Skin of body (tissue), 1 donor: ENCODE measurements at regions not wholly inside any gene's neighbourhood (a gene's known extent, or its start where the extent isn't known, plus 50 kb on each side); places are given as distances from the start of the nearest gene placed in this dataset.

Experiments
- DNase-seq: peaks from one replicate; lab custom pipeline; 2025; lab: John Stamatoyannopoulos, UW

GRCh38 chr7:49367072-49367471 is 406.4 kb upstream of the VWC2 start:
- no peak for DNase-seq

GRCh38 chr7:49371771-49372170 is 401.7 kb upstream of the VWC2 start:
- no peak for DNase-seq

DNA sequence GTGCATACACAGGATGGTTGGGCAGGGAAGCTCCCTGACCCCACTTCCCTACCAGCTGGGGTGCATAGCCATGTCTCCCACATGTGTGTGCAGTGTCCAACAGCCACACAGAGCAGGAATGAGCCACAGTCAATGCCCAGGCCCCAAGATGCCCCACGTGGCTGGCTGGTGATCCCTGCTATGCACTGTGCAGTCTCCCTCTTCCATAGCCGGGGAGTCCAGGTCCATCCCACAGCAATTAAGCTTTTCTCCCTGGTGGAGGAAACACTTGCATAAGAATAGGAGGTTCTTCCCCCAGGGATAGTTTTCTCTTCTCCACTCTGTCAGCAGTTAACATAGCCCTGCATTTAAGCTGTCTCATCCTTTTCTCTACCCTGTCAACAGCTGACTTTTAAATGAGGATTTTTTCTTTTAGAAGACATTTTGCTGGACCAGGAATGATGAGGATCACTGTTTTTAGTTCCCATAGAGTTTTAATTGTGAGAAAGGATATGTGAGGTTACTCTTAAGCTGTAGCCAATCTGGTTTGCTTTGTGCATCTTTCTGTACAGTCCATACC is 396.5 kb upstream of the VWC2 start:
- no peak for DNase-seq

DNA sequence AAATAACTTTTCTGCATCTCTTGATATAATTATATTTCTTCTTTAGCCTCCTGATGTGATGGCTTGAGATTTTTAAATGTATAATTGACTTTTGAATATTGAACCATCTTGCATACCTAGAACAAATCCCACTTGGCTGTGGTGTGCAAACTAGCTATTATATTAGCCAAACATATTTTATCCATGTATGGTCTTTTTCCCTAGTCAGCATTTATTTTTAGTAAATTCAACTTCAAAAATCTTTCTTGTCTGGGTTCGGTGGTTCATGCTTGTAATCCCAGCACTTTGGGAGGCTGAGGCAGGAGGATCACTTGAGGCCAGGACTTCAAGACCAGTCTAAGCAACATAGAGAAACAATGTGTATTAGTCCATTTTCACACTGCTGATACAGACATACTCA is 386.6 kb upstream of the VWC2 start:
- no peak for DNase-seq

GRCh38 chr7:49389871-49390479 is 383.5 kb upstream of the VWC2 start:
- DNase-seq: no peak

- no peak for DNase-seq
Observed at GRCh38 chr7:49396229-49396628, 377.2 kb upstream of the VWC2 start.

DNA sequence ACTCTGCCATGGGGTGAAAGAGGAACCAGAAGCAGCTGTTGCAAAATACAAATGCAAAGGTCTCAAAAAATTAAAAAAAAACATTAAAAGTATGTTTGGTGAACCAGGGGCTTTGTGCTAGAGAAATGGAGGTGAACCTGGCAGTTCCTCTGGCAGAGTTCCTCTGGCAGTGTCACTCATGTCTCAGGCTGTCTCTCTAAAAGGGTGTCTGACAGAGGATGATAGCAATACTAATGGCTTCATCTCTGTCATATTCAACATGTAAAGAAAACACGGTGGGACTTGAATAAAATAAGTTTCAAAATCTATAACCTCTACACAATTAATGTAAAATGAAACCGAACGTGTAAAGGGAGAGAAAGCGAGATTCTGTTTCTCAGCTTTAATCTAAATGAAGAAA is 375.7 kb upstream of the VWC2 start:
- DNase-seq: no peak

DNA sequence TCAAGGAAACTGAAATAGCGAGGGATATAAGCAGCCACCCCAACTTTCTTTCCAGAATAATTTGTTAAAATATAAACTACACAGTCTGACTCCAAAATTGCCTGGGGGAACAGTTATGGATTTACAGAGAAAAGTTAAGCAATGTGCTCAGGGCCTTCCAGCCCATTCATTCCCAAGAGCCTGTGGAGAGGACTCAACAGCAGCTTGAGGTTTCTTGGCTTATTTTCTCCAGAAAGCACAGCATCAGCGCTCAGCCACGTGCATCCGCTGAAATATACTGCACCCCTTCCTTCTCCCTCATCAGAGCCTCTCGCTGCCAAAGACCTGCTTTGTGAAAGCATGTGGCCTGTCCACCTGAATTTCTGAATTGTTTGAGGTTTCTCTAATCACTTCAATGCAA is 375.2 kb upstream of the VWC2 start:
- DNase-seq: no peak

DNA sequence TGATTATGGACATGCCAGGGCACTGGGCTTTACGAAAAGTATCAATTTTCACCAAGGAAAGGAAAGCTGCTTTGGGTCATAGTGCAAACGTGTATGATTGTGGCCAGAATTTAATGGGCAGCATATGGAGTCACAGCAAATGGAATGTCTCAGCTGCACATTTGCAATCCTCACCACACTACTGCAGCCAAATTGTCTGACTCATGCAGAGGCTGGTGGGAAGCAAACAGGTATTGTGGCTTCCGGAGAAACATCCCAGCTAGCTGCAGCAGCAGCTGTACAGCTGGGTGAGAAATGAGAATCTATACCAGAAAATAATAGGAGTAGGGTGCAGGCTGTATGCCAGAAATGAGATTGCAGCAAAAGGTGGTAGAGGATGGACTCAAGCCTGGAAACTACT is 374.7 kb upstream of the VWC2 start:
- DNase-seq: peak; percentile 16

GRCh38 chr7:49400891-49401550 is 372.4 kb upstream of the VWC2 start:
- DNase-seq: no peak

DNA sequence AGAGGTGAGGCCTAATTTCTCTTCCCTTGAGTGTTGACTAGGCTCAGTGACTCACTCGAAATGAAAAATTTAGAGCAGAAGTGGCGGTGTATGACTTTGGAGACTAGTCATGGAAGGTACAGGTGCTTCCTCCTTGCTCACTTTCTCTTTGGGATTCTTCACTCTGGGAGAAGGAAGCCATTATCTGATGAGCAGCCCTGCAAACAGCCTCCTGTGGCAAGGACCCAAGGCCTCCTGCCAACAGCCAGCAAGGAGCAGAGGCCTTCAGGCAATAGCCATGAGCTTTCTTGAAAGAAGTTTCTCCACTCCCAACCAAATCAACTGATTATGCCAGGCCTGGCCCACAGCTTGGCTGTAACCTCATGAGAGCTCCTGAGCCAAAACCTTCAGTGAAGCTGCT is 369.6 kb upstream of the VWC2 start:
- no peak for DNase-seq

DNA sequence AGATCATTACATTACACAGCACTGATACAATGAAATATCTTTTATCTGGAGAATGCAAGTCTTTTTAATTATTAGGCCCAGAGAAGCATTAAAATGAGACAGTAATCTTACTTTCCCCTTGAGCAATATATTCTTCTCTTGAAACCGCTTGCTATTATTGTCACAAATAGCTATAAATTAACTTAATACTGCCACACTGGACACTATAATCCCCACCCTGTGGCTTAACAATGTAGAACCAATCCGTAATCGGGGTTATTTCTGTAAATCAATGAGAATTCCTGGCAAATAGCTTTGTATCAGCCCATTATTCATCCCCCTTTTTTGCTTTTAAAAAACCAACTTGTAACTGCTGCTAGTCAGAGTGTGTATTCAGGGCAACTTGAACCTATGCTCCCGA is 366.2 kb upstream of the VWC2 start:
- no peak for DNase-seq

- DNase-seq: no peak
Observed at GRCh38 chr7:49417034-49417433, 356.4 kb upstream of the VWC2 start.

GRCh38 chr7:49418963-49419362 is 354.5 kb upstream of the VWC2 start:
- DNase-seq: no peak

- DNase-seq: no peak
Observed at GRCh38 chr7:49422564-49422963, 350.9 kb upstream of the VWC2 start.

DNA sequence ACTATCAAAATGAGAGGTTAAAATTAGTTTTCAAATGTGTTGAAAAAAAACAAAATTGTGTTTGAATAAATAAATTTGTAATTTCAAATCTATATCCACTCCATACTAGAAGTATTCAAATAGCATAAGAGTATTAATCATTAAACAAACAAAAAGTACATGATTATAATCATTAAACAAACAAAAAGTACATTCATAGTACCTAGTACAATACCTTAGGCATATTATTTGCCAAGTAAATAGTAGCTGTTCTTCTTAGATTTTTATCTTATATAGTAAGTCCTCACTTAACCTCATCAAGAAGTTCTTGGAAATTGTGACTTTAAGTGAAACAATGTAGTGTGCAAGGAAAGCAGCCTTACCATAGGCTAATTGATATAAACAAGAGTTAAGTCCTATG is 349.3 kb upstream of the VWC2 start:
- no peak for DNase-seq

- no peak for DNase-seq
Observed at GRCh38 chr7:49425277-49425818, 348.1 kb upstream of the VWC2 start.

DNA sequence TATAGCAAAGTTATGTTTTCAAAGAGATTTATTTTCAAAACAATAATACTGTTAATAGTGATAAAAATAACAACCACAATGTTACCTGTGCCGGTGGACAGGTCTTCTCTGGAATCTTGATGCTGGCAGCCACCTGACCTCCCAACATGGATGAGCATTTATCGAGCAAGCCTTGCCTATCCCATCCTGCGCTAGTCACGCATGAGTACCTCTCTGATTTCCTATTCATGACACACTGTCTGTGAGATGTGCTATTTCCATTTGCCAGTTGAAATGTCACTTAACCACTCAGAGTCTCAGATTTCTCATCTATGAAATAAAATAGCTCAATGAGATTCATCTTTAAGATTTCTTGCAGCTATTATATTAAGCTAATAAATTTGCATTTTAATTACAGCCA is 341.2 kb upstream of the VWC2 start:
- DNase-seq: no peak

GRCh38 chr7:49433794-49434193 is 339.6 kb upstream of the VWC2 start:
- DNase-seq: no peak

- DNase-seq: no peak
Observed at GRCh38 chr7:49434846-49435245, 338.6 kb upstream of the VWC2 start.

DNA sequence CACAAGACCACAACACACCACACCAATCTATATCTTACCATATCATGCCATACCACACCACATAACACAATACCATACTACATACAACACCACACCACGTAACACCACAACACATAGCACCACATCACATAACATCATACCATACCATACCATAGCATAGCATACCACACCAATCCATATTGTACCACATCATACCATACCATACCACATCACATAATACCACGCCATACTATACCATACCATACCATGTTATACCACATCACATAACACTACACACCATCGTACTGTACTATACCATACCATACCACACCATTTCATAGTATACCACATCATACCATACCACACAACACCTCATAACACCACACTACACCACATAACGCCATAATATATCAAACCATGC is 335.2 kb upstream of the VWC2 start:
- no peak for DNase-seq

DNA sequence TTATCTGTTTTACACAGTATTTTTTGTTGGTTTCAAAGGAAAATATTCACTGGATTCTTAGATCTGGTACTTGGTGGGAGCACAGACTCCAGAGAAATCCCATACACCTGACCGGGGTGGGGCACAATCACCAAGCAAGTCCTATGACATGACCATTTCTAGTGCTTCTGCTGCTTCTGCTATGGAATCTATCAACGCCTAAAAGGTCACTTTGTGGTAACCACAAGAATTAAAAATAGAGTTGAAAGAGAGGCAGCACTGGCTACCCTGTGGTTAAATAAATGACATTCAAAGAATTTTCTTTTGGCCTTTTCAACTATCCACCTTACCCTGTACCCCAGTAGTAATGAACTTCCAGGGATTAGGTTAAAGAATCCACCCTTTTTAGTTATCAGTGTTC is 329.9 kb upstream of the VWC2 start:
- DNase-seq: no peak

- no peak for DNase-seq
Observed at GRCh38 chr7:49453486-49453885, 320.0 kb upstream of the VWC2 start.
